Loucy (cell line): ENCODE measurements at regions not wholly inside any gene's neighbourhood (a gene's known extent, or its start where the extent isn't known, plus 50 kb on each side); places are given as distances from the start of the nearest gene placed in this dataset.

ENCODE experiments used
- H2AFZ ChIP-seq: fragments of 200-600 bp; sonication (generic); 2 replicates; pipeline ENCODE4 v1.6.0; 2016; ENCODE audit warnings: antibody characterized with exemption, mild to moderate bottlenecking, low read length, moderate library complexity
- H3F3A ChIP-seq: fragments of 200-600 bp; 2 replicates; pipeline ENCODE4 v1.6.0; 2016; ENCODE audit warnings: antibody characterized with exemption, low read depth, mild to moderate bottlenecking
- H3K27me3 ChIP-seq: fragments of 200-600 bp; sonication (generic); 2 replicates; pipeline ENCODE4 v1.6.1; 2014; ENCODE audit warnings: low read length, mild to moderate bottlenecking; ENCODE audit not compliant: insufficient read depth, poor library complexity, severe bottlenecking
- H3K36me3 ChIP-seq: fragments of 200-600 bp; sonication (generic); 2 replicates; pipeline ENCODE4 v1.6.1; 2016; ENCODE audit warnings: low read length; ENCODE audit not compliant: insufficient read depth
- H3K4me1 ChIP-seq: fragments of 200-600 bp; sonication (generic); 2 replicates; pipeline ENCODE4 v1.5.1; 2014; ENCODE audit warnings: low read length, mild to moderate bottlenecking; ENCODE audit not compliant: insufficient read depth, poor library complexity, severe bottlenecking
- H3K4me2 ChIP-seq: fragments of 200-600 bp; sonication (generic); 2 replicates; pipeline ENCODE4 v1.6.0; 2014; ENCODE audit warnings: antibody characterized with exemption, low read length, low read depth, mild to moderate bottlenecking; ENCODE audit not compliant: poor library complexity, severe bottlenecking
- H3K4me3 ChIP-seq: fragments of 200-600 bp; sonication (generic); 2 replicates; pipeline ENCODE4 v1.5.1; 2014; ENCODE audit warnings: low read length, mild to moderate bottlenecking, mixed read lengths; ENCODE audit not compliant: poor library complexity, severe bottlenecking
- H3K79me2 ChIP-seq: fragments of 200-600 bp; sonication (generic); 2 replicates; pipeline ENCODE4 v1.6.1; 2014; ENCODE audit warnings: low read length; ENCODE audit not compliant: insufficient read depth
- H3K9ac ChIP-seq: fragments of 200-600 bp; sonication (generic); 2 replicates; pipeline ENCODE4 v1.6.0; 2014; ENCODE audit warnings: mild to moderate bottlenecking, low read depth, low read length, moderate library complexity; ENCODE audit not compliant: poor library complexity, severe bottlenecking
- H3K9me2 ChIP-seq: fragments of 200-600 bp; sonication (generic); replicated peaks from 2 replicates; pipeline ENCODE4 v1.6.1; 2016; ENCODE audit warnings: low read depth, low read length, mixed read lengths
- H3K9me3 ChIP-seq: fragments of 200-600 bp; sonication (generic); 2 replicates; pipeline ENCODE4 v1.6.1; 2014; ENCODE audit warnings: mild to moderate bottlenecking, antibody characterized with exemption, low read length, low read depth; ENCODE audit not compliant: insufficient read depth
- H4K20me1 ChIP-seq: fragments of 200-600 bp; sonication (generic); 2 replicates; pipeline ENCODE4 v1.6.0; 2014; ENCODE audit warnings: antibody characterized with exemption, low read length, mild to moderate bottlenecking; ENCODE audit not compliant: insufficient read depth, poor library complexity, severe bottlenecking
- CTCF ChIP-seq: fragments of 200-600 bp; sonication (generic); conservative IDR thresholded peaks from 2 replicates; pipeline ENCODE4 v1.5.1; 2014; ENCODE audit warnings: mild to moderate bottlenecking, antibody characterized with exemption, low read length
- EZH2phosphoT487 ChIP-seq: fragments of 200-600 bp; IDR thresholded peaks from 2 replicates; pipeline ENCODE4 v1.6.1; 2018; ENCODE audit warnings: antibody characterized with exemption, mild to moderate bottlenecking, moderate library complexity, borderline replicate concordance

- Histone ChIP-seq H3F3A (no peaks in the 10 kb centered on the region), H2AFZ (no peak overlapping the region), H4K20me1 (no peaks in the 10 kb centered on the region), H3K9ac (no peak overlapping the region), H3K4me1 (no peaks in the 10 kb centered on the region), H3K4me3 (no peak overlapping the region), H3K9me3 (peaks cover 4% of the 10 kb centered on the region), H3K9me2 (no peaks in the 10 kb centered on the region), H3K27me3 (no peaks in the 10 kb centered on the region), H3K4me2 (no peak overlapping the region), H3K36me3 (no peaks in the 10 kb centered on the region), H3K79me2 (no peaks in the 10 kb centered on the region)
- TF ChIP-seq EZH2phosphoT487 (no peak), CTCF (no peak)
These were observed 483.0 kb upstream of the ID4 start for GRCh38 chr6:19354181-19354580.

- Histone ChIP-seq H3K79me2 (no peaks in the 10 kb centered on the region), H3K9ac (no peak overlapping the region), H3K36me3 (no peaks in the 10 kb centered on the region), H3K4me3 (no peak overlapping the region), H2AFZ (no peak overlapping the region), H3K4me2 (no peak overlapping the region), H3F3A (no peaks in the 10 kb centered on the region), H3K27me3 (no peaks in the 10 kb centered on the region), H3K4me1 (no peaks in the 10 kb centered on the region), H4K20me1 (no peaks in the 10 kb centered on the region), H3K9me3 (no peaks in the 10 kb centered on the region), H3K9me2 (no peaks in the 10 kb centered on the region)
- TF ChIP-seq CTCF (no peak), EZH2phosphoT487 (no peak)
These were observed 480.5 kb upstream of the ID4 start for GRCh38 chr6:19356692-19357091.

GRCh38 chr6:19362396-19362795 lies 474.8 kb upstream of the ID4 start:
- H2AFZ ChIP-seq: no peak overlapping the region

More at GRCh38 chr6:19362396-19362795, 474.8 kb upstream of the ID4 start:
- Histone ChIP-seq H3F3A (no peaks in the 10 kb centered on the region), H3K4me3 (no peak overlapping the region), H3K4me2 (no peak overlapping the region), H3K4me1 (no peaks in the 10 kb centered on the region), H3K36me3 (no peaks in the 10 kb centered on the region), H3K9me2 (no peaks in the 10 kb centered on the region), H3K79me2 (no peaks in the 10 kb centered on the region), H3K9ac (no peak overlapping the region), H3K9me3 (no peaks in the 10 kb centered on the region), H3K27me3 (no peaks in the 10 kb centered on the region), H4K20me1 (no peaks in the 10 kb centered on the region)
- TF ChIP-seq EZH2phosphoT487: no peak
- no peak for TF ChIP-seq CTCF
